ENCODE measurements at regions not wholly inside any gene's neighbourhood (a gene's known extent, or its start where the extent isn't known, plus 50 kb on each side); places are given as distances from the start of the nearest gene placed in this dataset.

GRCh38 chr3:20739814-20740213 lies 553.8 kb upstream of the SGO1 start:
- Histone ChIP-seq H3K23me2 (ENCODE audit: insufficient read length, low read depth, low read length, poor library complexity, severe bottlenecking) (no peaks in the 10 kb centered on the region), H2BK5ac (ENCODE audit: insufficient read length, low read length) (no peak overlapping the region), H4K91ac (ENCODE audit: insufficient read length, low read depth, low read length) (no peak overlapping the region), H3T11ph (ENCODE audit: low read length) (no peak overlapping the region), H2BK120ac (ENCODE audit: low read depth, low read length, poor library complexity, severe bottlenecking) (no peak overlapping the region), H2BK20ac (ENCODE audit: low read depth, low read length, poor library complexity, severe bottlenecking) (no peak overlapping the region), H3K27ac (ENCODE audit: insufficient read length, low read depth, low read length) (no peak overlapping the region), H4K5ac (ENCODE audit: insufficient read length, low read depth, low read length) (no peak overlapping the region), H4K8ac (replicated peaks; ENCODE audit: insufficient read length, low read depth, low read length) (no peak overlapping the region), H3K9me3 (ENCODE audit: control insufficient read depth, low read depth, low read length) (no peaks in the 10 kb centered on the region), H3K4me2 (ENCODE audit: insufficient read depth, insufficient read length, low read length) (no peak overlapping the region), H3K4ac (ENCODE audit: low read depth, low read length) (no peak overlapping the region), H3K56ac (ENCODE audit: insufficient read length, low read depth, low read length) (no peak overlapping the region), H3K23ac (ENCODE audit: insufficient read length, low read depth, low read length) (no peak overlapping the region), H2BK12ac (ENCODE audit: insufficient read length, low read depth, low read length) (no peak overlapping the region), H3K14ac (ENCODE audit: insufficient read depth, low read length) (no peak overlapping the region), H2AK5ac (ENCODE audit: insufficient read length, low read length) (no peak overlapping the region), H2BK15ac (ENCODE audit: low read depth, low read length) (no peak overlapping the region), H3K18ac (ENCODE audit: insufficient read length, low read depth, low read length) (no peak overlapping the region), H3K4me1 (ENCODE audit: insufficient read depth, low read length) (no peaks in the 10 kb centered on the region), H3K9ac (ENCODE audit: extremely low read depth, insufficient read length, low read length) (no peak overlapping the region), H3K27me3 (ENCODE audit: insufficient read depth, low read length) (no peaks in the 10 kb centered on the region), H3K79me1 (ENCODE audit: insufficient read depth, low read depth, low read length, poor library complexity, severe bottlenecking) (no peaks in the 10 kb centered on the region), H4K20me1 (ENCODE audit: control insufficient read depth, insufficient read depth, insufficient read length) (no peaks in the 10 kb centered on the region), H3K79me2 (ENCODE audit: insufficient read depth, low read length) (no peaks in the 10 kb centered on the region), H2AFZ (ENCODE audit: low read length) (no peak overlapping the region)
- H3K9me3 Mint-ChIP-seq: no peaks in the 10 kb centered on the region
- peaks cover 23 to 27% of the 10 kb centered on the region in 2 experiments for H3K4me1 Mint-ChIP-seq
- TF ChIP-seq CTCF (conservative IDR thresholded peaks at IDR 0.05): peak; percentile 18; the same call in 1 of the 3 replicates
- H3K27me3 Mint-ChIP-seq (ENCODE audit: low read depth): no peaks in the 10 kb centered on the region
- DNase-seq: no peak
- no peak overlapping the region for H3K27ac Mint-ChIP-seq
- no peaks in the 10 kb centered on the region for H3K36me3 Mint-ChIP-seq (ENCODE audit: insufficient read depth in 1 of 3, low read depth in 3 of 3)
- H3K4me3 Mint-ChIP-seq: no peak overlapping the region

Measured in H9 (cell line).